ENCODE measurements at regions not wholly inside any gene's neighbourhood (a gene's known extent, or its start where the extent isn't known, plus 50 kb on each side); places are given as distances from the start of the nearest gene placed in this dataset.

DNA sequence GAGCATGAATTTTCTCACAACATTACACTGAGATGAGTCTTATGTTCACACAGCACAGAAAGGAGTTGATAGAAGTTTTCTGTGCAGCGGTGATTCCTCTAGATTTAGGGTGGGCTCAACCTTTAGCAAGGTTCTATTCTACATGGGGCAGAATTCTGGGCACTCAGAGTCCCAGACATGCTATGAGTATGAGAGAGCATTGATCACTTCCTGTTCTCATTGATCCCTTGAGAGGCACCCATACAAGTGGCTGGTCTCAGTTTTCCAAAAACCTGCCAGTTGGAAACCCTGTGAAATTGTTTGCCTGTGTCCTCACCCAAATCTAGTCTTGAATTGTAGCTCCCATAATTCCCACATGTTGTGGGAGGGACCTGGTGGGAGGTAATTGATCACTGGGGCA, 112.5 kb upstream of the NR2F2 start:
- TF ChIP-seq EZH2phosphoT487 (IDR thresholded peaks at IDR 0.05; ENCODE audit: insufficient read depth, low read depth) (no peak), EZH2 (IDR thresholded peaks at IDR 0.05; ENCODE audit: insufficient read depth, poor library complexity, severe bottlenecking) (no peak)

All from GM23248 (cell line).